Lower lobe of right lung (tissue), 2 donors: ENCODE measurements at regions not wholly inside any gene's neighbourhood (a gene's known extent, or its start where the extent isn't known, plus 50 kb on each side); places are given as distances from the start of the nearest gene placed in this dataset.
A peak's percentile ranks its signal among the peaks of the same experiment; 100 is the strongest.

Experiments
- ATAC-seq, 2 donors: fragments of 200-7000 bp; cut with Tn5 transposase; one replicate each; pipeline ENCODE4 v1.9.1; 2020 to 2022; ENCODE audit warnings: mild to moderate bottlenecking in 2 of 2, moderate library complexity in 2 of 2
- DNase-seq: peaks from one replicate; pipeline ENCODE4 v3.0.0-alpha.2; 2020
- H3K27ac ChIP-seq: fragments of 200-600 bp; one replicate; pipeline ENCODE4 v1.8.0; 2022
- H3K27me3 ChIP-seq: fragments of 200-600 bp; one replicate; pipeline ENCODE4 v1.8.0; 2022; ENCODE audit warnings: low read depth
- H3K36me3 ChIP-seq: fragments of 200-600 bp; one replicate; pipeline ENCODE4 v1.8.0; 2022; ENCODE audit warnings: mild to moderate bottlenecking
- H3K4me1 ChIP-seq: fragments of 200-600 bp; one replicate; pipeline ENCODE4 v1.8.0; 2022
- H3K4me3 ChIP-seq: fragments of 200-600 bp; one replicate; pipeline ENCODE4 v1.8.0; 2022; ENCODE audit warnings: mild to moderate bottlenecking
- H3K9me3 ChIP-seq: fragments of 200-600 bp; one replicate; pipeline ENCODE4 v1.8.0; 2022
- intact Hi-C: fragments of 100-400 bp; cut with DNase I; formaldehyde crosslinking; loops from one replicate; pipeline ENCODE4 v1.11.0; 2022
- TF ChIP-seq, protein P1 (sequence below): fragments of 200-600 bp; IDR thresholded peaks from one replicate; pipeline ENCODE4 v1.8.0; 2022; ENCODE audit warnings: antibody characterized with exemption, mild to moderate bottlenecking
- donor health status: DM: no; HTN: yes; CAD: no; lungs with severe emphysema.

GRCh38 chr3:124264346-124264745 lies 272.4 kb upstream of the ROPN1 start:
- no peak overlapping the region for H3K4me3 ChIP-seq
- H3K27me3 ChIP-seq: no peaks in the 10 kb centered on the region
- DNase-seq (no peak), ATAC-seq (no peak)
- H3K4me1 ChIP-seq: peaks cover 26% of the 10 kb centered on the region
- no peak overlapping the region for H3K27ac ChIP-seq
- no peaks in the 10 kb centered on the region for H3K36me3 ChIP-seq
- H3K9me3 ChIP-seq: no peaks in the 10 kb centered on the region
- TF ChIP-seq, protein P1, sequence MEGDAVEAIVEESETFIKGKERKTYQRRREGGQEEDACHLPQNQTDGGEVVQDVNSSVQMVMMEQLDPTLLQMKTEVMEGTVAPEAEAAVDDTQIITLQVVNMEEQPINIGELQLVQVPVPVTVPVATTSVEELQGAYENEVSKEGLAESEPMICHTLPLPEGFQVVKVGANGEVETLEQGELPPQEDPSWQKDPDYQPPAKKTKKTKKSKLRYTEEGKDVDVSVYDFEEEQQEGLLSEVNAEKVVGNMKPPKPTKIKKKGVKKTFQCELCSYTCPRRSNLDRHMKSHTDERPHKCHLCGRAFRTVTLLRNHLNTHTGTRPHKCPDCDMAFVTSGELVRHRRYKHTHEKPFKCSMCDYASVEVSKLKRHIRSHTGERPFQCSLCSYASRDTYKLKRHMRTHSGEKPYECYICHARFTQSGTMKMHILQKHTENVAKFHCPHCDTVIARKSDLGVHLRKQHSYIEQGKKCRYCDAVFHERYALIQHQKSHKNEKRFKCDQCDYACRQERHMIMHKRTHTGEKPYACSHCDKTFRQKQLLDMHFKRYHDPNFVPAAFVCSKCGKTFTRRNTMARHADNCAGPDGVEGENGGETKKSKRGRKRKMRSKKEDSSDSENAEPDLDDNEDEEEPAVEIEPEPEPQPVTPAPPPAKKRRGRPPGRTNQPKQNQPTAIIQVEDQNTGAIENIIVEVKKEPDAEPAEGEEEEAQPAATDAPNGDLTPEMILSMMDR: no peak
- intact Hi-C loops: no loop called here

GRCh38 chr3:124266487-124266886 lies 274.6 kb upstream of the ROPN1 start:
- H3K4me3 ChIP-seq: no peak overlapping the region
- no peak overlapping the region for H3K27ac ChIP-seq
- ATAC-seq: no peak
- no peaks in the 10 kb centered on the region for H3K36me3 ChIP-seq
- H3K9me3 ChIP-seq: no peaks in the 10 kb centered on the region
- DNase-seq: no peak
- TF ChIP-seq, protein P1: no peak
- intact Hi-C loops: no loop called here
- H3K4me1 ChIP-seq: peaks cover 26% of the 10 kb centered on the region
- no peaks in the 10 kb centered on the region for H3K27me3 ChIP-seq

DNA sequence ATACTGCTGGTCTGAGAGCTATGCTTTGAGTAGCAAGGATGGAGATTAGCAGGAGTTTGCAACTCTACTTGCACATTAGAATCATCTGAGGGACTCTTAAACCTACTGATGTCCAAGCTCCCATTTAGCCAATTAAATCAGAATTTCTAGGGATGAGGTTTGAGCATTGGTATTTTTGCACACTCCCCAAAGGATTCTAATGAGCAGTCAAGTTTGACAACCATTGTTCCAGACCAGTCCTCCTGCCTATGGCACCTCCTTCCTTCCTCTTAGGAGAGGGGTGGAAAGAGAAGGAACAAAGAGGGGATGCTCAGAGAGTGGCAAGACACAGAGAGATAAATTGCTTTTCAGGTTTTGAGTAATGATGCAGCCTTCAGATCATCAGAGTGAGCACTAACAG lies 275.5 kb upstream of the ROPN1 start:
- DNase-seq (no peak), ATAC-seq (no peak)
- no peaks in the 10 kb centered on the region for H3K36me3 ChIP-seq
- peaks cover 26% of the 10 kb centered on the region for H3K4me1 ChIP-seq
- TF ChIP-seq, protein P1: no peak
- H3K27ac ChIP-seq: no peak overlapping the region
- no peaks in the 10 kb centered on the region for H3K27me3 ChIP-seq
- intact Hi-C loops: no loop called here
- H3K4me3 ChIP-seq: no peak overlapping the region
- no peaks in the 10 kb centered on the region for H3K9me3 ChIP-seq

DNA sequence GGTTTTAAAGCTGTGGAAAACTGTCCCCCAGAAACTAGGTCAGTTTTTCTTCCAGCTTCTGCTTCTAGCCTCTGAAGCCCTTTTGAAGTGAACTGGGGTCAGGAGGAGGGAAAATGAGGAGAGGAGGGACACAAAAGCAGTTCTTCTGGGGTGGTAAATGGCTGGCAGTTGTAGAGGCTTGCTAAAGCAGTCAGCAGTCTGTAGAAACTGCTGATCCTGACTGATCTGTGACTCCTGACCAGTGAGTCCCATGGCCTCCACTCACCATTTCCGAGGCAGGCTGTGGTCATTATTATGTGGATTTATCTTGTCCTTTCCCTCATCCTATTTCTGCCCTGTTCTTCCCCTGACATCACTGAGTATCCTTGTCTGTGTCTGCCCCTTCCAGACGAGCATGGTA lies 276.4 kb upstream of the ROPN1 start:
- no peaks in the 10 kb centered on the region for H3K9me3 ChIP-seq
- intact Hi-C loops: no loop called here
- TF ChIP-seq, protein P1: no peak
- H3K4me3 ChIP-seq: no peak overlapping the region
- peaks cover 34% of the 10 kb centered on the region for H3K4me1 ChIP-seq
- DNase-seq: no peak
- H3K27ac ChIP-seq: no peak overlapping the region
- H3K27me3 ChIP-seq: no peaks in the 10 kb centered on the region
- no peaks in the 10 kb centered on the region for H3K36me3 ChIP-seq
- ATAC-seq: no peak

DNA sequence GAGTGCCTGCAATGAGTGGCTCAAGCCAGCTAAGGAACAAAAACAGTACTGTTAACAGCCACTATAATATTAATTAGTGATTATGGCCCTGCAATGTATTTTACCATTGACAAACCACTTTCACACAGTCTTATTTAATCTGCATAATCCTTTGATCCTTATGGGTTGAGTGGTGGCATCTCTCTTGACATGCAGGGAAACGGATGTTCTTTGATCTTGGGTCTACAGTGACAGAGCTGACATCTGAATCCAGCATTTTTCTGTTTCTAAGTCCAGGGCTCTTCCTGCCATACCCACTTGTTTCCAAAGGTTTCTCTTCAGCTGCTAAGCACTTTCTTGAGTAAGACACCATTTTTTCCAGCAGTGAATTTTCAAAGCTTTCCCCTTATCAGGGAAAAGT lies 277.7 kb upstream of the ROPN1 start:
- ATAC-seq (no peak), DNase-seq (no peak)
- no peaks in the 10 kb centered on the region for H3K9me3 ChIP-seq
- no peak overlapping the region for H3K4me3 ChIP-seq
- H3K4me1 ChIP-seq: peaks cover 46% of the 10 kb centered on the region
- intact Hi-C loops: no loop called here
- TF ChIP-seq, protein P1: no peak
- H3K27me3 ChIP-seq: no peaks in the 10 kb centered on the region
- H3K36me3 ChIP-seq: no peaks in the 10 kb centered on the region
- no peak overlapping the region for H3K27ac ChIP-seq

GRCh38 chr3:124272605-124273151 lies 280.8 kb upstream of the ROPN1 start:
- ATAC-seq (peak in 1 of 2 donors; percentile 21), DNase-seq (no peak)
- no peaks in the 10 kb centered on the region for H3K27me3 ChIP-seq
- no peaks in the 10 kb centered on the region for H3K9me3 ChIP-seq
- H3K27ac ChIP-seq: no peak overlapping the region
- H3K36me3 ChIP-seq: no peaks in the 10 kb centered on the region
- H3K4me3 ChIP-seq: no peak overlapping the region
- intact Hi-C loops: no loop called here
- TF ChIP-seq, protein P1: no peak
- peaks cover 53% of the 10 kb centered on the region for H3K4me1 ChIP-seq
